Activated B cell treated with CpG ODN at 0.5 μM for 24 hours (primary cell): ENCODE measurements at regions not wholly inside any gene's neighbourhood (a gene's known extent, or its start where the extent isn't known, plus 50 kb on each side); places are given as distances from the start of the nearest gene placed in this dataset.
A peak's percentile ranks its signal among the peaks of the same experiment; 100 is the strongest.

Source experiments
- ATAC-seq: fragments of 200-7000 bp; cut with Tn5 transposase; one replicate; pipeline ENCODE4 v1.10.0; 2021; ENCODE audit warnings: low read depth, mild to moderate bottlenecking, moderate library complexity
- CTCF ChIA-PET: fragments of 350-600 bp; sonication (Branson Sonifier 250); formaldehyde crosslinking; loops from one replicate; lab custom pipeline; 2021; ENCODE audit warnings: antibody characterized with exemption; lab: Charles Lee
- POLR2A ChIA-PET: fragments of 350-600 bp; sonication (Branson Sonifier 250); formaldehyde crosslinking; loops from one replicate; lab custom pipeline; 2021; ENCODE audit warnings: antibody characterized with exemption; lab: Charles Lee
- DNase-seq: peaks from one replicate; pipeline ENCODE4 v3.0.0; 2022
- H3K27ac Mint-ChIP-seq: one replicate; pipeline ENCODE4 v1.8.0; 2020; ENCODE audit warnings: mixed read lengths
- H3K27me3 Mint-ChIP-seq: one replicate; pipeline ENCODE4 v1.8.0; 2021; ENCODE audit warnings: mixed read lengths
- H3K36me3 Mint-ChIP-seq: one replicate; pipeline ENCODE4 v1.8.0; 2021; ENCODE audit warnings: low read depth, mixed read lengths
- H3K4me1 Mint-ChIP-seq: one replicate; pipeline ENCODE4 v1.8.0; 2021; ENCODE audit warnings: mixed read lengths
- H3K4me3 Mint-ChIP-seq: one replicate; pipeline ENCODE4 v1.8.0; 2020; ENCODE audit warnings: mild to moderate bottlenecking, mixed read lengths
- H3K9me3 Mint-ChIP-seq: one replicate; pipeline ENCODE4 v1.8.0; 2020; ENCODE audit warnings: mixed read lengths
- intact Hi-C: fragments of 100-400 bp; cut with micrococcal nuclease; formaldehyde crosslinking; loops from one replicate; pipeline ENCODE4 v1.15.1; 2024
- TF ChIP-seq, protein P1 (sequence below): fragments of 200-600 bp; IDR thresholded peaks from one replicate; pipeline ENCODE4 v1.8.0; 2022; ENCODE audit warnings: antibody characterized with exemption, mild to moderate bottlenecking

- peak; percentile 82 for ATAC-seq
- CTCF ChIA-PET: interaction anchor here (0.7 to 1.5 kb wide), 2 partner anchors 9 to 48 kb away, joined by 3 read pairs; no protein-coding TSS in a partner anchor
- no peaks in the 10 kb centered on the region for H3K27me3 Mint-ChIP-seq
- H3K9me3 Mint-ChIP-seq: no peaks in the 10 kb centered on the region
- H3K36me3 Mint-ChIP-seq: peaks cover 3% of the 10 kb centered on the region
- intact Hi-C loops: loop anchor here (2.0 kb wide), 1 partner anchor 148 kb away; the partner anchor contains the start of gene SLC4A7
- H3K4me1 Mint-ChIP-seq: peaks cover 17% of the 10 kb centered on the region
- H3K27ac Mint-ChIP-seq: peak overlapping the region; percentile 78
- peak overlapping the region; percentile 90 for H3K4me3 Mint-ChIP-seq
- peak; percentile 46 for DNase-seq
- TF ChIP-seq, protein P1, sequence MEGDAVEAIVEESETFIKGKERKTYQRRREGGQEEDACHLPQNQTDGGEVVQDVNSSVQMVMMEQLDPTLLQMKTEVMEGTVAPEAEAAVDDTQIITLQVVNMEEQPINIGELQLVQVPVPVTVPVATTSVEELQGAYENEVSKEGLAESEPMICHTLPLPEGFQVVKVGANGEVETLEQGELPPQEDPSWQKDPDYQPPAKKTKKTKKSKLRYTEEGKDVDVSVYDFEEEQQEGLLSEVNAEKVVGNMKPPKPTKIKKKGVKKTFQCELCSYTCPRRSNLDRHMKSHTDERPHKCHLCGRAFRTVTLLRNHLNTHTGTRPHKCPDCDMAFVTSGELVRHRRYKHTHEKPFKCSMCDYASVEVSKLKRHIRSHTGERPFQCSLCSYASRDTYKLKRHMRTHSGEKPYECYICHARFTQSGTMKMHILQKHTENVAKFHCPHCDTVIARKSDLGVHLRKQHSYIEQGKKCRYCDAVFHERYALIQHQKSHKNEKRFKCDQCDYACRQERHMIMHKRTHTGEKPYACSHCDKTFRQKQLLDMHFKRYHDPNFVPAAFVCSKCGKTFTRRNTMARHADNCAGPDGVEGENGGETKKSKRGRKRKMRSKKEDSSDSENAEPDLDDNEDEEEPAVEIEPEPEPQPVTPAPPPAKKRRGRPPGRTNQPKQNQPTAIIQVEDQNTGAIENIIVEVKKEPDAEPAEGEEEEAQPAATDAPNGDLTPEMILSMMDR: no peak
- POLR2A ChIA-PET: interaction anchor here (0.6 to 0.9 kb wide), 2 partner anchors 149 to 1849 kb away, joined by 3 to 5 read pairs; partner anchors contain the start of gene NGLY1
Measured at GRCh38 chr3:27632431-27633223, 89.5 kb downstream of the EOMES start.

GRCh38 chr3:27630885-27631284, 91.2 kb downstream of the EOMES start:
- DNase-seq (no peak), ATAC-seq (no peak)
- TF ChIP-seq, protein P1: no peak
- Mint-ChIP-seq H3K27me3 (no peaks in the 10 kb centered on the region), H3K4me1 (peaks cover 17% of the 10 kb centered on the region), H3K9me3 (no peaks in the 10 kb centered on the region), H3K27ac (no peak overlapping the region), H3K36me3 (peaks cover 3% of the 10 kb centered on the region), H3K4me3 (no peak overlapping the region)
- intact Hi-C loops: no loop called here
- POLR2A ChIA-PET: no interaction called here
- CTCF ChIA-PET: interaction anchor here (0.9 kb wide), 1 partner anchor 164 kb away, joined by 3 read pairs; no protein-coding TSS in a partner anchor

DNA sequence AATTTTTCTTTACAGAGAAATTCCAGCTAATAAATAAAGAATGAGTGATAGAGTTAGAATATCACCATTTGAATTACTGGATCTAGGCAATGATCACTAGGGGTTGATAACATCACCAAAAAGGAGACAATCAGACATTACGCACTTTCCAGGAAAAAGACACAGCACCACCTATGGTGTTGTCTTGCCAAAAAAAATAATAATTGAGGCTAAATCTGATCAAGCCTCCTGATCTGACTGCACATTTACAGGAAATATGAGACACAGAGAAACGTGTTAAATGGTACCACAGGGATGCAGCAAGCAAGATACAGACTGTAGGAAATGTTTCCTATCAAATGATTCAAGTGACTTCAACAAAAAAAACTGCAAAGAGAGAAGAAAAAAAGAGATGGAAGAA, 92.8 kb downstream of the EOMES start:
- H3K9me3 Mint-ChIP-seq: no peaks in the 10 kb centered on the region
- ChIA-PET CTCF (no interaction called here), POLR2A (no interaction called here)
- DNase-seq (no peak), ATAC-seq (no peak)
- TF ChIP-seq, protein P1: no peak
- intact Hi-C loops: loop anchor here (2.0 kb wide), 2 partner anchors 19 to 51 kb away; no protein-coding TSS in a partner anchor
- H3K27ac Mint-ChIP-seq: no peak overlapping the region
- H3K4me1 Mint-ChIP-seq: peaks cover 17% of the 10 kb centered on the region
- H3K36me3 Mint-ChIP-seq: peaks cover 3% of the 10 kb centered on the region
- H3K27me3 Mint-ChIP-seq: no peaks in the 10 kb centered on the region
- H3K4me3 Mint-ChIP-seq: no peak overlapping the region

GRCh38 chr3:27628026-27628750, 93.9 kb downstream of the EOMES start:
- POLR2A ChIA-PET: no interaction called here
- Mint-ChIP-seq H3K4me1 (peaks cover 12% of the 10 kb centered on the region), H3K36me3 (peaks cover 2% of the 10 kb centered on the region), H3K27me3 (no peaks in the 10 kb centered on the region), H3K4me3 (no peak overlapping the region), H3K27ac (no peak overlapping the region), H3K9me3 (no peaks in the 10 kb centered on the region)
- ATAC-seq: no peak
- intact Hi-C loops: loop anchor here (2.0 kb wide), 2 partner anchors 17 to 53 kb away; no protein-coding TSS in a partner anchor
- TF ChIP-seq, protein P1: no peak
- DNase-seq: no peak
- CTCF ChIA-PET: no interaction called here
